Gastrocnemius medialis (tissue), 4 donors: ENCODE measurements at regions not wholly inside any gene's neighbourhood (a gene's known extent, or its start where the extent isn't known, plus 50 kb on each side); places are given as distances from the start of the nearest gene placed in this dataset.

ENCODE experiments used
- POLR2A ChIP-seq, 2 donors: fragments of 450-650 bp; IDR thresholded peaks; one replicate each; pipeline ENCODE4 v1.6.1; 2017; ENCODE audit warnings: antibody characterized with exemption in 2 of 2, mild to moderate bottlenecking in 2 of 2, moderate library complexity in 2 of 2
- TF ChIP-seq, protein P1 (sequence below), 5 experiments: fragments of 450-650 bp in 3 of 5; fragments of 200-600 bp in 2 of 5; sonication (generic) in 2 of 5; IDR thresholded peaks in 4 of 5; conservative IDR thresholded peaks in 1 of 5; 1 replicate in 4 of 5; 2 replicates in 1 of 5; pipeline ENCODE4 v1.5.1; 2016 to 2019; ENCODE audit warnings: antibody characterized with exemption in 5 of 5, mild to moderate bottlenecking in 3 of 5, moderate library complexity in 3 of 5

- no peak for TF ChIP-seq POLR2A (IDR thresholded peaks at IDR 0.05)
- TF ChIP-seq, protein P1, sequence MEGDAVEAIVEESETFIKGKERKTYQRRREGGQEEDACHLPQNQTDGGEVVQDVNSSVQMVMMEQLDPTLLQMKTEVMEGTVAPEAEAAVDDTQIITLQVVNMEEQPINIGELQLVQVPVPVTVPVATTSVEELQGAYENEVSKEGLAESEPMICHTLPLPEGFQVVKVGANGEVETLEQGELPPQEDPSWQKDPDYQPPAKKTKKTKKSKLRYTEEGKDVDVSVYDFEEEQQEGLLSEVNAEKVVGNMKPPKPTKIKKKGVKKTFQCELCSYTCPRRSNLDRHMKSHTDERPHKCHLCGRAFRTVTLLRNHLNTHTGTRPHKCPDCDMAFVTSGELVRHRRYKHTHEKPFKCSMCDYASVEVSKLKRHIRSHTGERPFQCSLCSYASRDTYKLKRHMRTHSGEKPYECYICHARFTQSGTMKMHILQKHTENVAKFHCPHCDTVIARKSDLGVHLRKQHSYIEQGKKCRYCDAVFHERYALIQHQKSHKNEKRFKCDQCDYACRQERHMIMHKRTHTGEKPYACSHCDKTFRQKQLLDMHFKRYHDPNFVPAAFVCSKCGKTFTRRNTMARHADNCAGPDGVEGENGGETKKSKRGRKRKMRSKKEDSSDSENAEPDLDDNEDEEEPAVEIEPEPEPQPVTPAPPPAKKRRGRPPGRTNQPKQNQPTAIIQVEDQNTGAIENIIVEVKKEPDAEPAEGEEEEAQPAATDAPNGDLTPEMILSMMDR (IDR thresholded peaks at IDR 0.05 in 4 of 5, conservative IDR thresholded peaks at IDR 0.05 in 1 of 5): no peak
Observed at GRCh38 chr6:26243752-26244151, 121.2 kb upstream of the BTN3A2 start.
